Transverse colon (tissue), 4 donors: ENCODE measurements at regions not wholly inside any gene's neighbourhood (a gene's known extent, or its start where the extent isn't known, plus 50 kb on each side); places are given as distances from the start of the nearest gene placed in this dataset.

Experiments used
- DNase-seq: peaks from one replicate; pipeline ENCODE4 v3.0.0-alpha.2; 2019
- H3K27ac ChIP-seq, 4 donors: fragments of 200-600 bp; sonication (generic); 2 replicates each; pipeline ENCODE4 v1.5.1; 2016 to 2018; ENCODE audit warnings: inconsistent platforms in 4 of 4
- H3K27me3 ChIP-seq: fragments of 200-600 bp; sonication (generic); 2 replicates; pipeline ENCODE4 v1.5.1; 2017; ENCODE audit warnings: inconsistent platforms
- H3K36me3 ChIP-seq, 4 donors: fragments of 200-600 bp; sonication (generic); 2 replicates each; pipeline ENCODE4 v1.5.1; 2017 to 2019; ENCODE audit warnings: inconsistent platforms in 4 of 4
- H3K4me1 ChIP-seq, 4 donors: fragments of 200-600 bp; sonication (generic); 2 replicates each; pipeline ENCODE4 v1.5.1; 2017 to 2020; ENCODE audit warnings: inconsistent platforms in 4 of 4
- H3K4me3 ChIP-seq, 4 donors: fragments of 200-600 bp; sonication (generic); 1 replicate in 1 of 4; 2 replicates in 3 of 4; pipeline versions ENCODE4 v1.5.1 to v1.6.1; 2017 to 2019; ENCODE audit warnings: inconsistent platforms in 4 of 4
- H3K9me3 ChIP-seq, 2 donors: fragments of 200-600 bp; sonication (generic); 2 replicates each; pipeline ENCODE4 v1.5.1; 2017 to 2019; ENCODE audit warnings: inconsistent platforms in 2 of 2
- EP300 ChIP-seq: sonication (generic); formaldehyde crosslinking; IDR thresholded peaks from one replicate; pipeline ENCODE4 v1.6.1; 2017; ENCODE audit warnings: antibody characterized with exemption, low read depth
- POLR2A ChIP-seq: fragments of 450-650 bp; IDR thresholded peaks from one replicate; pipeline ENCODE4 v1.6.1; 2016; ENCODE audit warnings: antibody characterized with exemption, mild to moderate bottlenecking, moderate library complexity
- POLR2AphosphoS5 ChIP-seq, 3 donors: sonication (generic); formaldehyde crosslinking; IDR thresholded peaks; one replicate each; pipeline ENCODE4 v1.6.1; 2016; ENCODE audit warnings: antibody characterized with exemption in 3 of 3
- WGBS, 2 donors: methylation state at CpG; one replicate each; pipeline ENCODE4 v1.1.5; 2018; ENCODE audit warnings: low coverage in 1 of 2; 5-methylcytosine and 5-hydroxymethylcytosine counted together
- in situ Hi-C, 4 donors: fragments of 200-750 bp; cut with MboI; loops; one replicate each; pipeline versions ENCODE4 v1.15.0 to v1.15.1; 2017; ENCODE audit warnings: low sequenced_read_pairs in 3 of 4, low pct_ligation_motif_present in 1 of 4, low pct_unique_long_range_greater_than_20kb in 1 of 4
- intact Hi-C: fragments of 100-400 bp; cut with DNase I; formaldehyde crosslinking; loops from one replicate; pipeline ENCODE4 v1.15.1; 2023; ENCODE audit warnings: low total_unique reads
- TF ChIP-seq, protein P1 (sequence below), 5 experiments: fragments of 200-600 bp in 3 of 5; fragments of 450-650 bp in 2 of 5; sonication (generic) in 3 of 5; IDR thresholded peaks; 1 replicate in 2 of 5; 2 replicates in 3 of 5; pipeline ENCODE4 v1.5.1; 2016 to 2017; ENCODE audit warnings: antibody characterized with exemption in 5 of 5, inconsistent platforms in 3 of 5, mild to moderate bottlenecking in 2 of 5, moderate library complexity in 1 of 5

GRCh38 chr13:108000998-108001397, 214.3 kb downstream of the LIG4 start:
- Histone ChIP-seq H3K36me3 (no peaks in the 10 kb centered on the region), H3K9me3 (peaks cover 0 to 2% of the 10 kb centered on the region in 2 donors), H3K4me1 (no peaks in the 10 kb centered on the region), H3K27ac (no peak overlapping the region), H3K27me3 (no peaks in the 10 kb centered on the region), H3K4me3 (no peak overlapping the region)
- in situ Hi-C loops: no loop called here
- intact Hi-C loops: no loop called here
- no peak for DNase-seq
- TF ChIP-seq POLR2A (no peak), POLR2AphosphoS5 (IDR thresholded peaks at IDR 0.05) (no peak), EP300 (no peak)
- TF ChIP-seq, protein P1, sequence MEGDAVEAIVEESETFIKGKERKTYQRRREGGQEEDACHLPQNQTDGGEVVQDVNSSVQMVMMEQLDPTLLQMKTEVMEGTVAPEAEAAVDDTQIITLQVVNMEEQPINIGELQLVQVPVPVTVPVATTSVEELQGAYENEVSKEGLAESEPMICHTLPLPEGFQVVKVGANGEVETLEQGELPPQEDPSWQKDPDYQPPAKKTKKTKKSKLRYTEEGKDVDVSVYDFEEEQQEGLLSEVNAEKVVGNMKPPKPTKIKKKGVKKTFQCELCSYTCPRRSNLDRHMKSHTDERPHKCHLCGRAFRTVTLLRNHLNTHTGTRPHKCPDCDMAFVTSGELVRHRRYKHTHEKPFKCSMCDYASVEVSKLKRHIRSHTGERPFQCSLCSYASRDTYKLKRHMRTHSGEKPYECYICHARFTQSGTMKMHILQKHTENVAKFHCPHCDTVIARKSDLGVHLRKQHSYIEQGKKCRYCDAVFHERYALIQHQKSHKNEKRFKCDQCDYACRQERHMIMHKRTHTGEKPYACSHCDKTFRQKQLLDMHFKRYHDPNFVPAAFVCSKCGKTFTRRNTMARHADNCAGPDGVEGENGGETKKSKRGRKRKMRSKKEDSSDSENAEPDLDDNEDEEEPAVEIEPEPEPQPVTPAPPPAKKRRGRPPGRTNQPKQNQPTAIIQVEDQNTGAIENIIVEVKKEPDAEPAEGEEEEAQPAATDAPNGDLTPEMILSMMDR (IDR thresholded peaks at IDR 0.05): no peak
- 65% methylated on average over 3 of the region's 3 CpGs; no CpG with 5 or more reads in 1 of the 2 donors for WGBS, 2 donors

- no peaks in the 10 kb centered on the region for H3K4me1 ChIP-seq
- in situ Hi-C loops: no loop called here
- TF ChIP-seq EP300: no peak
- no peak for TF ChIP-seq POLR2A
- TF ChIP-seq, protein P1 (IDR thresholded peaks at IDR 0.05): no peak
- TF ChIP-seq POLR2AphosphoS5 (IDR thresholded peaks at IDR 0.05): no peak
- DNase-seq: no peak
- no peaks in the 10 kb centered on the region for H3K27me3 ChIP-seq
- WGBS, 2 donors: 88 to 92% methylated on average over 2 to 3 of the region's 3 CpGs
- peaks cover 0 to 2% of the 10 kb centered on the region in 2 donors for H3K9me3 ChIP-seq
- no peak overlapping the region for H3K4me3 ChIP-seq
- H3K36me3 ChIP-seq: no peaks in the 10 kb centered on the region
- H3K27ac ChIP-seq: no peak overlapping the region
- intact Hi-C loops: no loop called here
These were observed 215.6 kb downstream of the LIG4 start for GRCh38 chr13:107999751-108000150.

DNA sequence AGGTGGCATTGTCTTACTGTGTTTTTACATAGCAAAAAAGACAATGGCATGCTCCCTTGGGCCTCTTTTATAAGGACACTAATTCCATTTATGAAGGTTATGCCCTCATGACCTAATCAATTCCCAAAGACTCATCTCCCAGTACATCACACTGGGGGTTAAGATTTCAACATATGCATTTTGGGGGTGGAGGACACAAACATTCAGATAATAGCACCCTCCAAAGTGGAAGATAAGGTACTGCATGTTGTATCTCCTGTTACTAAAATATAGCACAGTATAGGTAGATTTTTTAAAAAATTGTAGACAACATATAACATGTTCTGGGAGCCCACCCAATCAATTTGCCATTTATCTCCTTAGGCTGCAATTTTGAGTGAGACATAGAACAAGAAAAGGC, 221.2 kb downstream of the LIG4 start:
- intact Hi-C loops: no loop called here
- H3K9me3 ChIP-seq: peaks cover 0 to 2% of the 10 kb centered on the region in 2 donors
- H3K27me3 ChIP-seq: no peaks in the 10 kb centered on the region
- H3K4me1 ChIP-seq: no peaks in the 10 kb centered on the region
- in situ Hi-C loops: no loop called here
- no peak for DNase-seq
- H3K27ac ChIP-seq: no peak overlapping the region
- TF ChIP-seq, protein P1 (IDR thresholded peaks at IDR 0.05): no peak
- no peak for TF ChIP-seq POLR2AphosphoS5 (IDR thresholded peaks at IDR 0.05)
- no peaks in the 10 kb centered on the region for H3K36me3 ChIP-seq
- H3K4me3 ChIP-seq: no peak overlapping the region

GRCh38 chr13:107993239-107993949, 221.9 kb downstream of the LIG4 start:
- WGBS, 2 donors: 43 to 51% methylated on average over 3 to 4 of the region's 4 CpGs
- in situ Hi-C loops: no loop called here

More at GRCh38 chr13:107993239-107993949, 221.9 kb downstream of the LIG4 start:
- Histone ChIP-seq H3K9me3 (peaks cover 0 to 2% of the 10 kb centered on the region in 2 donors), H3K27me3 (no peaks in the 10 kb centered on the region), H3K27ac (no peak overlapping the region), H3K36me3 (no peaks in the 10 kb centered on the region), H3K4me3 (no peak overlapping the region), H3K4me1 (no peaks in the 10 kb centered on the region)
- no peak for DNase-seq
- intact Hi-C loops: no loop called here
- no peak for TF ChIP-seq POLR2A
- TF ChIP-seq POLR2AphosphoS5 (IDR thresholded peaks at IDR 0.05): no peak
- TF ChIP-seq EP300: no peak
- TF ChIP-seq, protein P1 (IDR thresholded peaks at IDR 0.05): no peak
